A549 (cell line): ENCODE measurements at regions not wholly inside any gene's neighbourhood (a gene's known extent, or its start where the extent isn't known, plus 50 kb on each side); places are given as distances from the start of the nearest gene placed in this dataset.

Experiments
- ATOH8 ChIP-seq: fragments of 250-450 bp; sonication (Bioruptor Pico); IDR thresholded peaks from 2 replicates; pipeline ENCODE4 v1.5.0; 2020; ENCODE audit warnings: low read depth, mild to moderate bottlenecking, moderate library complexity
- CTCF ChIP-seq: fragments of >200 bp; sonication (Bioruptor Twin); formaldehyde crosslinking; IDR thresholded peaks from 3 replicates; pipeline ENCODE4 v1.5.1; 2016
- EHF ChIP-seq: fragments of 250-450 bp; sonication (Bioruptor Pico); IDR thresholded peaks from 2 replicates; pipeline ENCODE4 v1.5.0; 2020; ENCODE audit warnings: mild to moderate bottlenecking
- EHMT2 ChIP-seq: fragments of 200-600 bp; sonication (generic); IDR thresholded peaks from 2 replicates; pipeline ENCODE4 v1.6.1; 2016; ENCODE audit warnings: antibody characterized with exemption, low read depth, mild to moderate bottlenecking, moderate library complexity
- ELK1 ChIP-seq: fragments of 150-350 bp; IDR thresholded peaks from 2 replicates; pipeline ENCODE4 v1.6.1; 2014; ENCODE audit warnings: low read depth, mild to moderate bottlenecking, low read length
- HDAC2 ChIP-seq: fragments of 200-600 bp; sonication (generic); IDR thresholded peaks from 2 replicates; pipeline ENCODE4 v1.6.1; 2016
- NR3C1 ChIP-seq: fragments of >200 bp; sonication (Bioruptor Twin); formaldehyde crosslinking; IDR thresholded peaks from 3 replicates; pipeline ENCODE4 v1.6.1; 2017
- POLR2A ChIP-seq: IDR thresholded peaks from 2 replicates; pipeline ENCODE4 v1.6.1; 2012; ENCODE audit warnings: mild to moderate bottlenecking, low read length
- RFX5 ChIP-seq: fragments of 450-650 bp; IDR thresholded peaks from 2 replicates; pipeline ENCODE4 v1.7.1; 2014; ENCODE audit warnings: antibody characterized with exemption, mild to moderate bottlenecking, moderate library complexity

- no peak for TF ChIP-seq CTCF
- TF ChIP-seq POLR2A, result no peak
- no peak for TF ChIP-seq ATOH8
- no peak for TF ChIP-seq EHF (CRISPR knock-in tag)
- TF ChIP-seq HDAC2, result no peak
- no peak for TF ChIP-seq NR3C1
- no peak for TF ChIP-seq ELK1
- TF ChIP-seq RFX5, result no peak
- TF ChIP-seq EHMT2, result no peak
These were observed 82.4 kb upstream of the PLCL2 start for GRCh38 chr3:16802389-16802788.
